Small intestine (tissue), 7 donors: ENCODE measurements at regions not wholly inside any gene's neighbourhood (a gene's known extent, or its start where the extent isn't known, plus 50 kb on each side); places are given as distances from the start of the nearest gene placed in this dataset.

Experiments
- DNase-seq, 2 donors: peaks; one replicate each; pipeline versions ENCODE4 v3.0.0 to v3.0.0-alpha.2; 2013
- FAIRE-seq: peaks from 2 replicates; lab custom pipeline; 2012; peaks lifted over from hg19 to GRCh38; lab: Jason Lieb, UNC
- H3K27ac ChIP-seq, 3 donors: one replicate each; pipeline ENCODE4 v1.5.1; 2013; ENCODE audit warnings: low read length in 2 of 3, mild to moderate bottlenecking in 2 of 3, control low read depth in 1 of 3, inconsistent platforms in 1 of 3, low read depth in 1 of 3, moderate library complexity in 1 of 3
- H3K27me3 ChIP-seq, 3 donors: one replicate each; pipeline ENCODE4 v1.6.1; 2013; ENCODE audit warnings: low read length in 3 of 3, inconsistent platforms in 1 of 3; ENCODE audit not compliant: control insufficient read depth in 3 of 3, insufficient read depth in 3 of 3
- H3K36me3 ChIP-seq, 3 donors: one replicate each; pipeline ENCODE4 v1.6.1; 2013; ENCODE audit warnings: low read length in 3 of 3, inconsistent platforms in 1 of 3, low read depth in 1 of 3, mild to moderate bottlenecking in 1 of 3, moderate library complexity in 1 of 3; ENCODE audit not compliant: control insufficient read depth in 3 of 3, insufficient read depth in 2 of 3
- H3K4me1 ChIP-seq, 3 donors: one replicate each; pipeline ENCODE4 v1.6.1; 2013; ENCODE audit warnings: low read length in 2 of 3, inconsistent platforms in 1 of 3, low read depth in 1 of 3, mild to moderate bottlenecking in 1 of 3, moderate library complexity in 1 of 3; ENCODE audit not compliant: control insufficient read depth in 3 of 3, insufficient read depth in 2 of 3
- H3K4me3 ChIP-seq, 3 donors: one replicate each; pipeline ENCODE4 v1.5.1; 2013; ENCODE audit warnings: low read length in 3 of 3, control low read depth in 1 of 3, inconsistent platforms in 1 of 3, low read depth in 1 of 3, mild to moderate bottlenecking in 1 of 3, moderate library complexity in 1 of 3
- H3K9me3 ChIP-seq, 2 donors: one replicate each; pipeline ENCODE4 v1.6.1; 2013; ENCODE audit warnings: low read depth in 1 of 2, low read length in 1 of 2; ENCODE audit not compliant: control insufficient read depth in 2 of 2, insufficient read depth in 1 of 2
- WGBS, 3 donors: extraction: QIAGEN DNeasy Blood & Tissue Kit; methylation state at CpG; one replicate each; pipeline ENCODE4 v1.1.7; 2013; 5-methylcytosine and 5-hydroxymethylcytosine counted together
- donor health status: healthy with polysubstance abuse.
- donor health status: control.
- donor health status: control.
- donor health status: Bipolar disorder and iron deficiency.
- donor health status: healthy.

GRCh38 chr9:84587153-84587552 is 82.4 kb upstream of the NTRK2 start:
- WGBS, 3 donors, result 52 to 67% (median 57%) methylated on average over 3 of the region's 3 CpGs
- H3K27me3 ChIP-seq, result no peaks in the 10 kb centered on the region
- H3K4me1 ChIP-seq, result no peaks in the 10 kb centered on the region
- no peaks in the 10 kb centered on the region for H3K36me3 ChIP-seq
- no peak overlapping the region for H3K27ac ChIP-seq
- no peaks in the 10 kb centered on the region for H3K9me3 ChIP-seq
- H3K4me3 ChIP-seq, result no peak overlapping the region
- no peak for DNase-seq
- FAIRE-seq, result no peak

- DNase-seq (no peak), FAIRE-seq (no peak)
- H3K9me3 ChIP-seq, result no peaks in the 10 kb centered on the region
- H3K27ac ChIP-seq, result no peak overlapping the region
- H3K36me3 ChIP-seq, result no peaks in the 10 kb centered on the region
- H3K4me1 ChIP-seq, result no peaks in the 10 kb centered on the region
- H3K27me3 ChIP-seq, result no peaks in the 10 kb centered on the region
- WGBS, 3 donors, result 77 to 79% (median 77%) methylated on average over 1 of the region's 1 CpG
- H3K4me3 ChIP-seq, result no peak overlapping the region
These were observed 80.0 kb upstream of the NTRK2 start for GRCh38 chr9:84589542-84589941.

GRCh38 chr9:84590706-84591105 is 78.8 kb upstream of the NTRK2 start:
- H3K27me3 ChIP-seq, result no peaks in the 10 kb centered on the region
- no peak overlapping the region for H3K4me3 ChIP-seq
- no peak overlapping the region for H3K27ac ChIP-seq
- H3K4me1 ChIP-seq, result no peaks in the 10 kb centered on the region
- 79 to 92% (median 90%) methylated on average over 4 of the region's 4 CpGs for WGBS, 3 donors
- FAIRE-seq, result no peak
- H3K36me3 ChIP-seq, result no peaks in the 10 kb centered on the region
- DNase-seq, result no peak
- H3K9me3 ChIP-seq, result no peaks in the 10 kb centered on the region

DNA sequence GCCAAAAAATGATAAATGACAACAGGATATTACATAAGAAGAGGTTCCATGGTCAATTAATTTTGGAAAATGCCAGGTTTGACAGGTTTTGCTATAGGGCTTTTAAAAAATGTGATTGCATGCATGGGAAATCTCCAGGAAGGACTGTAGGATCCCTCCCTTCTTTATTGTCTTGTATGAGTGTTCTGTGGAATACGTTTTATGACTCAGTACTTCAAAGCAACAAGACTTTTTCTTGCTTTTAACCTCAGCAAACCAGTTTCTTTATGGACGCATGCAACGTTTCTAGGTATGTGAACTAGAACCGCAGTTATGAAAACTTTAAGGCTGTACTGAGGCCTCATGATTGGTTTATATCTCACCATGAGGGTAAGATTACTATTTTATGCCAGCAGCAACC is 76.6 kb upstream of the NTRK2 start:
- no peak for FAIRE-seq
- Histone ChIP-seq H3K9me3 (no peaks in the 10 kb centered on the region), H3K36me3 (no peaks in the 10 kb centered on the region), H3K27me3 (no peaks in the 10 kb centered on the region), H3K27ac (no peak overlapping the region), H3K4me3 (no peak overlapping the region), H3K4me1 (no peaks in the 10 kb centered on the region)
- WGBS, 3 donors, result 68 to 87% (median 73%) methylated on average over 4 of the region's 4 CpGs
- DNase-seq, result no peak

DNA sequence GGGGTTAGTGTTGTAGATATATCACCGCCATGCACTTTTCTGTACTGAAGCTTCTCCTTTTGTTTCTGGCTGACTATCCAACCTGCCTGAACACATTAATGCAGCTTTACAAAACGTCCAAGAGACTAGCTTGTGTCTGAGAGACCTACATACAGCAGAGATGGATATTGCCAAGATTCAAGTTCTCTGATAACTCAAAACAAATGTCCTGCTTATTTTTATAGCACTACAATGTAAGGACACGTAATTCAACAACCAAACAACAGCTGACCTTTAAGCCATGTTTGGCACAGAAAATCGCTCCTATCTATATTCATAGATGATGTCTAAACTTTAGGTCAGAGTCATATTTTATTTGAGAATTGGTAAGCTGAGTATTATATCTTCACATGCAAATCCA is 76.2 kb upstream of the NTRK2 start:
- Histone ChIP-seq H3K36me3 (no peaks in the 10 kb centered on the region), H3K27me3 (no peaks in the 10 kb centered on the region), H3K9me3 (no peaks in the 10 kb centered on the region), H3K4me1 (no peaks in the 10 kb centered on the region), H3K4me3 (no peak overlapping the region), H3K27ac (no peak overlapping the region)
- no peak for FAIRE-seq
- no peak for DNase-seq
- WGBS, 3 donors, result 50 to 65% (median 51%) methylated on average over 4 of the region's 4 CpGs

- no peak for FAIRE-seq
- no peaks in the 10 kb centered on the region for H3K27me3 ChIP-seq
- H3K36me3 ChIP-seq, result no peaks in the 10 kb centered on the region
- no peak overlapping the region for H3K27ac ChIP-seq
- DNase-seq, result no peak
- no peaks in the 10 kb centered on the region for H3K4me1 ChIP-seq
- H3K4me3 ChIP-seq, result no peak overlapping the region
- no peaks in the 10 kb centered on the region for H3K9me3 ChIP-seq
- WGBS, 3 donors, result 38 to 47% (median 40%) methylated on average over 2 of the region's 2 CpGs
These were observed 72.4 kb upstream of the NTRK2 start for GRCh38 chr9:84597131-84597530.

DNA sequence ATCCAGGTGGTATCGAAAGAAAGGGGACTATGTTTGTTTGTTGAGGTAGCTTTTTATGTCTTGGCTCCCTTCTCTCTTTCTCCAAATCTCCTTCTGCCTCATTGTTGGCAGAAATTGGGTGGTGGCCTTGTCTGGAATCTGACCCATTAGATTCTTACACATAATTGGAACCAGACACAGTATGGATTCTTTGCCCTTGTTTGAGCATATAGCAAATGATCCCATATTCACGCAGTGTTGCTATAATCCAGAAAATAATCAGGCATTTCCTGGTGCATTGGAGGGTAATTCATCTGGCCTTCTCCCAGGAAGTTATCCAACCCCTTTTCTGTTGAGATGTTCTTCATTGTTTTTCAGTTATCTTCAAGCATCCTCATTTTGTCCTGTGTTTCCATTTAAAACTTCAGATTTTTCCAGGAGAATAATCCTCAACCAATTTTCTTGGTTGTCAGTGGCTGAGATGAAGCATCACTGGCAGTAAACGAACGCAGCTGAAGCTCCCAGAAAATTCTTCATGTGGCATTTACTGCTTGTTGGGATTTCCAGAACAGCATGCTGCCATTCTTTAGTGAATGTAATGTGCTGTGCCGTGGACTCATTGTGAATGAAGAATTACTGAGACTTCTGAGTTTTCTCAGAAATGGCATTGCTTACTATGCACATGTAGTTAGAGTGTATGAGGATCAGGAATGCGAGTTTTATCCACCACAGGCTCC is 70.5 kb upstream of the NTRK2 start:
- Histone ChIP-seq H3K36me3 (no peaks in the 10 kb centered on the region), H3K4me1 (no peaks in the 10 kb centered on the region), H3K4me3 (no peak overlapping the region), H3K27me3 (peaks cover 0 to 2% (median 0%) of the 10 kb centered on the region in 3 donors), H3K9me3 (no peaks in the 10 kb centered on the region), H3K27ac (no peak overlapping the region)
- FAIRE-seq (no peak), DNase-seq (no peak)
- 74 to 81% (median 80%) methylated on average over 6 of the region's 6 CpGs for WGBS, 3 donors

- Histone ChIP-seq H3K4me3 (no peak overlapping the region), H3K27ac (no peak overlapping the region), H3K4me1 (no peaks in the 10 kb centered on the region), H3K27me3 (peaks cover 0 to 2% (median 0%) of the 10 kb centered on the region in 3 donors), H3K9me3 (no peaks in the 10 kb centered on the region), H3K36me3 (no peaks in the 10 kb centered on the region)
- WGBS, 3 donors, result 71 to 77% (median 75%) methylated on average over 4 of the region's 4 CpGs
- no peak for FAIRE-seq
- DNase-seq, result no peak
These were observed 68.8 kb upstream of the NTRK2 start for GRCh38 chr9:84600739-84601138.

DNA sequence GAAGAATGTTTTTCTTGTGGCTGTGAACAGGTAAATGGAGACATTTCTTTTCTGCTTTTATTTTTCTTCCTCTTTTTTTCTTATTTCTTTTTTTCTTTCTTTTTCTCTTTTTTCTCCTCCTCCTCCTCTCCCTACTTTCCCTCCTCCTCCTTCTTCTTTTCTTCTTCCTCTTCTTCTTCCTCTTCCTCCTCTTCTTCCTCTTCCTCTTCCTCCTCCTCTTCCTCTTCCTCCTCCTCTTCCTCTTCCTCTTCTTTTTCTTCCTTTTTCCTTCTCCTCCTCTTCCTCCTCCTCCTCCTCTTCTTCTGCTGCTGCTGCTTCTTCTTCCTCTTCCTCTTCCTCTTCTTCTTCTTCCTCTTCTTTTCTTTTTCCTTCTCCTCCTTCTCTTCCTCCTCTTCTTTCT is 65.3 kb upstream of the NTRK2 start:
- Histone ChIP-seq H3K9me3 (no peaks in the 10 kb centered on the region), H3K4me3 (no peak overlapping the region), H3K27ac (no peak overlapping the region), H3K27me3 (peaks cover 0 to 2% (median 0%) of the 10 kb centered on the region in 3 donors), H3K36me3 (no peaks in the 10 kb centered on the region), H3K4me1 (no peaks in the 10 kb centered on the region)
- DNase-seq (no peak), FAIRE-seq (no peak)
